ENCODE measurements at regions not wholly inside any gene's neighbourhood (a gene's known extent, or its start where the extent isn't known, plus 50 kb on each side); places are given as distances from the start of the nearest gene placed in this dataset.
"Not testable (repeated sequence)": the region's sequence is repeated elsewhere in the genome, so short reads cannot be mapped to it uniquely, and the experiment has no call there.

DNA sequence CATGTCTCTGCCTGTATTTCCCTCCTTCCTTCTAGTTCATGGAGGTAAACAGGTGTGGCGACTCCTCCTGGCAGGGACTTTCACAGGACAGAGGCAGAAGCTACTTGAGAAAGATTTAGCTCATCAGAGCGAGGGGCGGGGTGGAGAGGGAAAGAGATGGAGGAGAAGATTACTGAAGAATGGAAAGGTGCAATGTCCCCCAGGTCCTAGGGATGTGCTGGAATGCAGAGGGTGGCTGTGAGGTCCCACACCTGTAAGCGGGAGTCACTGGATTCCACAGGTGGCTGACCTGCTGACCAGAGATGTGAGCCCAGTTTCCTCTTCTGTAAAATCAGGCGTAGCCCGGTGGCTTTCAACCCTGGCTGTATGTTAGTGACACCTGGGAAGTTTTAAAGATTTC lies 199.2 kb upstream of the SULF2 start:
- Histone ChIP-seq H3K4me3 (ENCODE audit: low read length) (no peak overlapping the region), H3K4me1 (ENCODE audit: insufficient read depth, low read length) (no peaks in the 10 kb centered on the region), H3K27me3 (ENCODE audit: insufficient read depth, low read length) (no peaks in the 10 kb centered on the region), H3K9me3 (ENCODE audit: low read depth, low read length) (no peaks in the 10 kb centered on the region)

DNA sequence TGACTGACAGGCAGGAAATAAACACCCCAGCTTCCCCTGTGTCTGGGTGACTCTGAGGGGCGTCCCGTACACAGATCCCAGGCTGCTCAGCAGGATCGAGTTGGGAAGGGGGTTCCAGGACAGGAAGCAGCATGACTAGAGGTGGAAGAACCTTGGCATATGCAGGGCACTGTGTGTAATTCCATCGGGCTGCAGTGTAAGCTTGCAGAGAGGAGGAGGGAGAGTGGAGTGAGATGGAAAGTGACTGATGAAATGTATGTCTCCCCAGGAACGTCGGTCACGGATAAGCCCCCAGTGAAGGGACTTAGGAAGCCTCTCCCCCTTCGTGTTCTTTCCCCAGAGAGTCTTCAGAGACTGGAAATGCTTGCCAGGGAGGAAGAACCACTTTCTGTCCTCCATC lies 198.4 kb upstream of the SULF2 start:
- H3K9me3 ChIP-seq (ENCODE audit: low read depth, low read length); H3K4me1 ChIP-seq (ENCODE audit: insufficient read depth, low read length); H3K27me3 ChIP-seq (ENCODE audit: insufficient read depth, low read length): not testable (repeated sequence)

DNA sequence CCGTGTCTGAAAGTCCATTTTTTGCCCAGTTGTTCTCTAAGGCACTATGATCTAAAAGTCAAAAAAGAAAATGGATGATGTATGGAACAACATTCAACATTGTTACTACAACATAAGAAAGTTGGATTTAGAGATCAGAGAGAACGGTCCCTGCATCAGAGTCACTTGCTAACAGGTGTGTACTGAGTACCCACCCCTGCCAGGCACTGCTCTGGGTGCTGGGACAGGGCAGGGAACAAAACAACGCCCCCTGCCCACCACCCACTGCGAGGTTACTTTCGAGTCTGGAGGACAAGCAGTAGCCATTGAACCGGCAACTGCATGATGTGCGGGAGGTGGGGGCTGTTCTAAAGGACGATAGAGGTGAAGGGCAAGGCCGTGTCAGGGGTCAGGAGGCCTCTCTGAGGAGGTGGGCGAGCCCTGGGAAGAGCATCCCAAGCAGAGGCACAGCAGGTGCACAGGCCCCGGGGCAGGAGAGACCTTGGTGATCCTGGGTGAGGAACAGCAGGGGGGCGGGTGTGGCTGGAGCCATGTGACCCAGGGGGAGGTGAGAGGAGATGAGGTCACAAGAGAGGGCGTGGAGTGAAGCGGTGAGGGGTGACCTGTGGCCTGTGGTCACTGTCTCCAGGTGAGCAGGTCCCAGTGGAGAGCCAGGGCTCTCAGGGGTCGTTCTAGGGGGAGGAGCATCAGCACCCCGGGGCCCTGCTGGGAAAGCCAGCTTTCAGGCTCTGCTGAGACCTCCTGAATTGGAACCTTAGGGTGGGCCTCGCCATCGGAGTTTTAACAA lies 197.5 kb upstream of the SULF2 start:
- Histone ChIP-seq H3K4me1 (ENCODE audit: insufficient read depth, low read length) (no peaks in the 10 kb centered on the region), H3K4me3 (ENCODE audit: low read length) (no peak overlapping the region), H3K9me3 (ENCODE audit: low read depth, low read length) (no peaks in the 10 kb centered on the region), H3K27me3 (ENCODE audit: insufficient read depth, low read length) (no peaks in the 10 kb centered on the region)

More for the DNA sequence above, 198.4 kb upstream of the SULF2 start:
- not testable (repeated sequence) for H3K4me3 ChIP-seq (ENCODE audit: low read length)

DNA sequence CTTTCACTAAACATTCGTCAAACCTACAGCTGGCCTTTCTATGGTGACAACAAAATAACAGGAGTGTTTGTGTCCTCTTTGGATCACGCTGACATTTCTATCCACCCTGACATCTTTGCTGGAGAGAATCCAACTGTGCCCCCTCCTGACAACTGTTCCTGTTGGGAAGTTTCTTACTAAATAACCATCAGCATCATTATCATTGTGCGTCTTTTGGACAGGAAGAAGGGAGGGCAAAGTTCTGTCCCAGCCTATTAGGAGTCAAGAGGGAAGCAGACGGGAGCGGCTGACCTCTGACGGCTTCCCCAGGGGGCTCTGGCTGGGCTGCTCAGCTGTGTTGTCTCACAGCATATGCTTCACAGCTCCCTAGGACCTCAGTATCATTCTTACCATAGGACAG lies 195.9 kb upstream of the SULF2 start:
- no peaks in the 10 kb centered on the region for H3K27me3 ChIP-seq (ENCODE audit: insufficient read depth, low read length)
- no peak overlapping the region for H3K4me3 ChIP-seq (ENCODE audit: low read length)
- H3K9me3 ChIP-seq (ENCODE audit: low read depth, low read length): no peaks in the 10 kb centered on the region
- H3K4me1 ChIP-seq (ENCODE audit: insufficient read depth, low read length): no peaks in the 10 kb centered on the region

DNA sequence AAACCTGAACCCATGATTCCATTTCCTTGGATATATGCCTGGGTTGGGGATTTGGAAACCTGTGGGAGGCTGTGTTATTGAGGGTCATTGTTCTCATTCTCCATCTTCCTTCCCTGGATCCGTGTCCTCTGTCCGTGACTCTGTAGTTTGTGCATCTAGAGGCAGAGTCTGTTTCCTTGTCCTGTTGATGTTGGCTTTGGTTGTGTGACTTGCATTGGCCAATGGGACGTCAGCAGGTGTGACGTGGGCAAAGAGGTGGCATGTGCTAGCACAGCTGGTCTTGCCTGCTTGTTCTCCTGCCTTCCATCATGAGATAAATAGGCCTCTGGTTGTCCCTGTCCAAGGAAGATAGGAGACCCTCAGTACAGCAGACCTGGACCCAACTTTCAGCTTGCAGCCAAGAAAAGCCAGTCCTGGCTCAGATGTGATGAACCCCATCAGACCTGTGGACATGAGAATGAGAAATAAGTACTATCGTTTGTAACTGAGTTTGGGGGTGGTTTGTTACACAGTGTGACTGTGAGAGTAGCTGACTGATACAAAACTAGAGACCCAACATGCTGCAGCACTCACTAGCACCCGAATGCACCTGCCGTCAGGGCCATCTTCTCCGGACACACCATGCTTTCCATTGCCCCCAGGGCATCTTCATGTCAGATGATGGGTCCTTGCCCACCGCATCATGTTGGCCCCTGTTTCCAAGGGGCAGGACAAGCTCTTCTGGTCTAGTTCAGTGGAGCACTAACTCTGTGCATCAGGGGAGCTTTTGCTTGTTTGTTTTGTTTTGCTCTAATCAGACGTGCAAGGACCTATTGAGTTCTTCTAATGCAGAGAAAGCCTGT lies 195.3 kb upstream of the SULF2 start:
- no peaks in the 10 kb centered on the region for H3K9me3 ChIP-seq (ENCODE audit: low read depth, low read length)
- no peak overlapping the region for H3K4me3 ChIP-seq (ENCODE audit: low read length)
- no peaks in the 10 kb centered on the region for H3K27me3 ChIP-seq (ENCODE audit: insufficient read depth, low read length)
- H3K4me1 ChIP-seq (ENCODE audit: insufficient read depth, low read length): peaks cover 3% of the 10 kb centered on the region

DNA sequence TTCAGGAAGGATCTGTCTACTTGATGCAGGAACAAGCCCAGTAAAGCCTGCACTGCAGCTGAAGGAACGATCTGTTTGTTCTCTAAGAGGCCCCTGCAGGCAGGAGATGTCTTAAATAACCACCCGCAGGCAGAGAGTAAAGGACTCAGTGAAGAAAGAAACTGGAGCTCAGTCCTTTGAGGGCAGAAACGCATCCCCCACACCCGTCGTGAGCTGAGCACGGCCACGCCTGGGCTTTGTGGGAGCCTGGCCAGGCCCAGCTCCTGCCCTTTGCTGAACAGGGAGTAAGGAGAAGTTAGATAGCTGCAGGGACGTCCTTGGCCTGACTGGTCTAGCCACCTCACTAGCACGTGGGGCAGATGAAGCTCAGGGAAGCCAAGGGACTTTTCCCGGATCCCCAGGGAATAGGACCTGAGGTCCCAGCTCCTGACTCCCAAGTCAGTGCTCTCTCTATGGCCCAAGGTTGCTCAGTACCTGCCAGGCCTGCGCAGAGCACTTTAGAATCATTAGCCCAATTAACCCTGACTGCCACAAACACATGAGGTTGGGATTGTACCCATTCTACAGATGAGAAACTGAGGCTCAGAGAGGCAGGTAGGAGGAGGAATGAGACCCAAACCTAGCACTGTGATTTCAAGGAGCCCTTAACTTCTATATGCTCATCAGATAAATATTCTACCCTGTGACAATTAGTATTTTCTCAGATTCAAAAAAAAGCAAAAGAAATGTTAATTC lies 194.2 kb upstream of the SULF2 start:
- peaks cover 13% of the 10 kb centered on the region for H3K4me1 ChIP-seq (ENCODE audit: insufficient read depth, low read length)
- not testable (repeated sequence) for H3K27me3 ChIP-seq (ENCODE audit: insufficient read depth, low read length); H3K4me3 ChIP-seq (ENCODE audit: low read length); H3K9me3 ChIP-seq (ENCODE audit: low read depth, low read length)

DNA sequence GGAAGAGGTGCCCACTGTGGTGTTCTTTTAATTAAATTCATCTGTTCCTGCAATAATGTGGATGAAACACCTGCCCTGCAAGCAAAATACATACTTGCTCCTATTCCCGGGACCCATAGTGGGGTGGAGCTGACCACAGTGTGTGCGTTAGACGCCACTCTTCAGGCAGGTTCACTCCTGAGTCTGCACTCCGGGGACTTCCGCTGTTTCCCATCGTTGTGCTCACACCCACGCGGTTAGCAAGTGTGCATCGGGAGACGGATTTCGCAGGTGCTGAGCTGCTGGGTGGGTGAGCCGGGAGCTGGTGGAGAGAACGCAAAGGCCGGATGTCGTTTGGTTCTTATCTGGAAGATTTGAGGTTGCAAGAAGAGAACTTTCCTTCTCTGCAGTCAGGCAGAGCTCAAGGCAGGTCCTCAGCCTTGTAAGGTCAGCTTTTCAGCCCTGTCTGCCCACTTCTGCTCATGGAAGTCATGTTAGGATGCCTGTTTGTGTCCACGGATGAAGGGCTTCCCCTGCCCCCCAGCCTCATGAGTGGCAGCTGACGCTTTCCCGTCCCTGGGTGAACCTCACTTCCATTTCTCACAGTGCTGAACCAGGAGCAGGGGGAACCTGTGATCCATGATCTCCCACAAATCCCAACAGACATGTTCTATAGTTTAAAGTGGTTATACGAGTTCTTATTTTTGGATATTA lies 193.3 kb upstream of the SULF2 start:
- not testable (repeated sequence) for H3K27me3 ChIP-seq (ENCODE audit: insufficient read depth, low read length); H3K9me3 ChIP-seq (ENCODE audit: low read depth, low read length); H3K4me3 ChIP-seq (ENCODE audit: low read length)
- peaks cover 15% of the 10 kb centered on the region for H3K4me1 ChIP-seq (ENCODE audit: insufficient read depth, low read length)

DNA sequence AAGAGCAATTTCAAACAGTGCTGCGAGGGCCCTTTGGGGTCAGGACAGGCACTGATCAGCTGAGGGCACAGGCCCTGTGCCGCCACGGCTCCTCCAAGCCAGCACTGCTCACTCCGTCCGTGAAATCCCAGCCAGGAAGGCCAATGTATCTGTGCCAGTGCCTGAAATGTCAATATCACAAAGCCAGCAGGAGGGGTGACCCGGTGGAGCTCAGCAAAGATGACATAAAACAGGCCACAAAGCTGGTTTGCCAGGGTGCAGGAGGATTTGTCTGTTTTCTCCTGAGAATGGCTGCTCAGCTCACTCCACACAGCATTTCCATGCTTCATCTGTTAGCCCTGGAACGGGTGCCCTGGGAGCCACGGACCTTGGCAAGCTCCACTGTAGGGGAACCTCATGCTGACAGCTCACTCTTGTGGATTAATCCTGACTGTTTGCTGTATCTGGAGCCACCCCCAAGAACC lies 192.5 kb upstream of the SULF2 start:
- H3K4me1 ChIP-seq (ENCODE audit: insufficient read depth, low read length): peaks cover 15% of the 10 kb centered on the region
- not testable (repeated sequence) for H3K4me3 ChIP-seq (ENCODE audit: low read length); H3K9me3 ChIP-seq (ENCODE audit: low read depth, low read length); H3K27me3 ChIP-seq (ENCODE audit: insufficient read depth, low read length)

DNA sequence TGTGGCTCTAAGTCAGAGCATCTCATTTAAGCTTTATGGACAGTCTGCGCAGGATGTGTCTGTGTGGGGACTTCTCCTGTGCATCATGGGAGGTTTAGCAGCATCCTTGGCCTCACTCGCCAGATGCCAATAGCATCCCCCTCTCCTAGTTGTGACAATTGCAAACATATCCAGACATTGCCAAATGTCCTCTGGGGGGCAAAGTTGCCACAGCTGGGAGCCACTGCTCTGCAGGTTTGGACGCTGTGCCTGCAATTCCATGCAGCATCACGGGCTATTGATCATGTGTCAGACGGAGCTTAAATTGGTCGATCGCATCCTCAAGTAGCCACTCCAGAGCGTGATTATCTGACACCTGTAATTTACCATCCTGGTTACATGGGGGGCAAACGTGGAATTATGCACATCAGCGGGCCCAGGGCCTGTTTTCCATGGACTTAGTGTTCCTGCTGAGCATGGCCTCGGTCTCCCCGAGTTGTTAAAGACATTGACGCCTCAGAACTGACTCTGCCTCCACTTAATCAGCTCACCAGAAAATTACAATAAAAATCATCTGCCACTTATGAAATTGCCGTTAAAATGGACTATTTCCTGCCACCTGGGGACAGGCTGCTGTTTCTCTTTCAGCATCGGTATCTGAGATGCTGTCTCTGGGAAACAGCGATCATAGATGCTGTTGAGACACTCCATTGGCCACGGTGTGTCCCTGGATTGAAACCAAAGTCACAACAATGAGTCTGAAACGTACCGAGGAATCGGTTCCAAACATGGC lies 191.9 kb upstream of the SULF2 start:
- H3K27me3 ChIP-seq (ENCODE audit: insufficient read depth, low read length); H3K9me3 ChIP-seq (ENCODE audit: low read depth, low read length); H3K4me3 ChIP-seq (ENCODE audit: low read length): not testable (repeated sequence)
- H3K4me1 ChIP-seq (ENCODE audit: insufficient read depth, low read length): peaks cover 15% of the 10 kb centered on the region

DNA sequence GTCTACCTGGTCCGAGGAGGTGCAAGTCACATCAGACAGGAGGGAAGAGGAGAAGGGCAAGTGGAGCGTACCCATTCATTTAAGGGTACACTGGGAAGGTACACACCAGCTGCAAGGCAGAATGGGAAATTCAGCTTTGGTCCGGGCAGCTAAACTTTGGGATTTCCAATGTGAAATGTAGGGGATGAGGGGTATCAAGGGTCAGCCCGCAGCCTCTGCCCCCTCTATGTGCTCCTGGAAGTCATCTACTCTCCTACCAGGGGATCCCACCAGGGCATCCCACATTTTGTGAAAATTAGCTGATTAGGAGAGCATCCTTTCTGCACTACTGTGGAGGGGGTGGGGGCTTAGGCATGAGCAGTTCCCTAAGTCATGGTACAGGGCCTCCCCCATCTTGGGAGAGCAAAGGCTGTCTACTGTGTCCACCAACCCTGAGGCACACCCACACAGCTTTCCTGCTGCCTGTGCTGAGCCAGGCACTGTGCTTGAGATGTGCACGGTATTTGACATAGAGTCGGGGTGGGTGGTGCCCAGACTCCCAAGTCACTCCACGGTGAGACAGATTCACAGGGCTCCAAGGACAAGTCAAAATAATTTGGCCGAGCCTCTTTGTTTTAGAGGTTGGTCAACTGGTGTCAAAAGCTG lies 189.1 kb upstream of the SULF2 start:
- Histone ChIP-seq H3K4me1 (ENCODE audit: insufficient read depth, low read length) (peaks cover 15% of the 10 kb centered on the region), H3K9me3 (ENCODE audit: low read depth, low read length) (no peaks in the 10 kb centered on the region), H3K4me3 (ENCODE audit: low read length) (no peak overlapping the region), H3K27me3 (ENCODE audit: insufficient read depth, low read length) (no peaks in the 10 kb centered on the region)

DNA sequence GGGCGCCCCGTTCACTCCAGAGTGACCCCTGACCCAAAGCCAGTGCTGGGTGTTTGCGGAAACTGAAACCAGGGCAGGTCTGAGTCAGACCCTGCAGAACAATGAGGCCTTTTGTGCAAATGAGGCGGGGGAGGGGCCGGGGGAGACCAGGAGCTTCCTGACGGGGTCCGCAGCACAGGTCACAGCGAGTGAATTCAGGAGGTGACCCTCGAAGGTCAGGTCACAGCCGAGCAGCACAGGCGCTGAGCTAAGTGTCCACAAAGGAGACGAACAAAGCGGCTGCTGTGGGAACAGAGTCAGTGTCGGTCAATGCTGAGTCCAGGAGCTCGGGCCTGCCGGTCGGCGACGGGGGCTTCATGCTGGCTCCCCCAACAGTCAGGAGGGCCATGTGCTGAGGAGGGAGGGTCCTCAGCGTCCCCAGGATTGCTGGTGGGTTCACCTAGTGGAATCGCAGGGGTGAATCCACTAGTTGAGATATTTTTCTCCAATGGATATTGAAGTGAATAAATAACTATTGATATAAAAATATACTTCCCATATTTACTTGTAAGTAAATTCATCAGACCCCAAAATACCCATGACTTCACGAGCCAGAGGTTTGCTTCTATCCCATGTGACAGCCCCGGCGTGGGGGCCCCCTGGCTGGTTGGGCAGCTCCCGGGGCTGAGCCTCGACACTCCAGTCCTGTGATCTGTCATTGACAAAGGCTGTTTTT lies 188.4 kb upstream of the SULF2 start:
- H3K4me3 ChIP-seq (ENCODE audit: low read length): no peak overlapping the region
- no peaks in the 10 kb centered on the region for H3K9me3 ChIP-seq (ENCODE audit: low read depth, low read length)
- peaks cover 15% of the 10 kb centered on the region for H3K4me1 ChIP-seq (ENCODE audit: insufficient read depth, low read length)
- H3K27me3 ChIP-seq (ENCODE audit: insufficient read depth, low read length): no peaks in the 10 kb centered on the region

DNA sequence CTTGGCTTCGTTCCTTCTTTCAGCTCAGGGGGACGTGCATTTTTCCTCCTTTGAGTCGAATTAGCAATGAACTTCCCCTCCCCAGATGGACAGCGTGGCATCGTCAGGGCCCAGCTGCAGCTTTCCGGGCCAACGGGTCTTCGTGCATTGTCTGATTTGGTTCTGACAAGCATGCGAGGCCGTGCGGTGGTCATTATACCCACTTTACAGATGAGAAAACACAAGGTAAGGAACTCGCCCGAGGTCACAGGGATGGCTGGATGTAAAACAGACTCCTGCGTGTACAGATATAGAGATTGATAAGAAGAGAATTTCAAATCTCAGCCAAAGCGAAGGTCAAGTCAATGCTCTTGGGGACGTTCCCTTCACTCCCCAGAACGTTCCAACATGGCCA lies 187.6 kb upstream of the SULF2 start:
- H3K4me3 ChIP-seq (ENCODE audit: low read length): no peak overlapping the region
- H3K27me3 ChIP-seq (ENCODE audit: insufficient read depth, low read length): no peaks in the 10 kb centered on the region
- no peaks in the 10 kb centered on the region for H3K9me3 ChIP-seq (ENCODE audit: low read depth, low read length)
- peaks cover 15% of the 10 kb centered on the region for H3K4me1 ChIP-seq (ENCODE audit: insufficient read depth, low read length)

DNA sequence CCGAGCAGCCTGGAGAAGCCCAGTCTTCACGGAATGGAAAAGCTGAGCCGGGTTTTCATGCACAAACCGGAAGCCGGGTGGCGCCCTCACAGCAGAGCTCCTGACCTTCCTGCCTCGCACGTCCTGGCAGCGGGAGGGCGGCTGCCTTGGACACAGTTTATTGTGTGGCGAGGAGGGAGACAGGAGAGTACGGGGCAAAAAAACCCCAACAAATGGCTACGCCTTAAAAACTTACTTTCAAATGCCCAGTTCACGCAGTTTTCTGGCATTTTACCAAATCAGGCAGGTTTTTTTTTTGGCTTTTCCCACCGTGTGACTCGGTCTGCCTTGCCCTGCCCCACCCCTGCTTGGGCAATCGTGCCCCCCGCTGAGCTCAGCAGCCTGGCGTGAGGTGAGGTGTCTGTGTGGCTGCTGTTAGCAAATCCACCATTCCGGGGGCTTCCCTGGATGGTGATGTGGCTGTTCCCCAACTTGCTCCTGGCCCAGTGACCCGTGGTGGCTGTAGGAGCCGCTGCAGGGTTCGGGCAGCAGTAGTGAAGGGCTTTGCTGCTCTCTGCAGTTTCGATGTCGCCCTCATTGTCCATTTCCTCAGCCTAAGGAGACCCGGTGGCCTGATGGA lies 187.1 kb upstream of the SULF2 start:
- H3K4me3 ChIP-seq (ENCODE audit: low read length); H3K27me3 ChIP-seq (ENCODE audit: insufficient read depth, low read length); H3K9me3 ChIP-seq (ENCODE audit: low read depth, low read length): not testable (repeated sequence)
- H3K4me1 ChIP-seq (ENCODE audit: insufficient read depth, low read length): peaks cover 15% of the 10 kb centered on the region
